HT1080 (cell line): ENCODE measurements at regions not wholly inside any gene's neighbourhood (a gene's known extent, or its start where the extent isn't known, plus 50 kb on each side); places are given as distances from the start of the nearest gene placed in this dataset.
"Not testable (repeated sequence)": the region's sequence is repeated elsewhere in the genome, so short reads cannot be mapped to it uniquely, and the experiment has no call there.

Source experiments
- DNase-seq: peaks from one replicate; pipeline ENCODE4 v3.0.0-alpha.2; 2015; ENCODE audit warnings: low read depth

DNA sequence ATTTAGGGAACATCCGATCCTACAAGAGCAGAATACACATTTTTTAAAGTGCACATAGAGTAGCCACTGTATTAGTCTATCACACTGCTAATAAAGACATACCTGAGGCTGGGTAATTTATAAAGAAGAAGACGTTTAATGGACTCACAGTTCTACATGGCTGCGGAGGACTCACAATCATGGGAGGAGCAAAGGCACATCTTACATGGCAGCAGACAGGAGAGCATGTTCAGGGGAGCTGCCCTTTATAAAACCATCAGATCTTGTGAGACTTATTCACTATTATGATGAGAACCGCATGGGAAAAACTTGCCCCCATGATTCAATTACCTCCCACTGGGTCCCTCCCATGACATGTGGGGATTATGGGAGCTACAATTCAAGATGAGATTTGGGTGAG lies 421.5 kb downstream of the EDEM1 start:
- not testable (repeated sequence) for DNase-seq

GRCh38 chr3:5613599-5613998 lies 426.1 kb downstream of the EDEM1 start:
- DNase-seq = no peak

GRCh38 chr3:5616873-5617272 lies 429.4 kb downstream of the EDEM1 start:
- no peak for DNase-seq

DNA sequence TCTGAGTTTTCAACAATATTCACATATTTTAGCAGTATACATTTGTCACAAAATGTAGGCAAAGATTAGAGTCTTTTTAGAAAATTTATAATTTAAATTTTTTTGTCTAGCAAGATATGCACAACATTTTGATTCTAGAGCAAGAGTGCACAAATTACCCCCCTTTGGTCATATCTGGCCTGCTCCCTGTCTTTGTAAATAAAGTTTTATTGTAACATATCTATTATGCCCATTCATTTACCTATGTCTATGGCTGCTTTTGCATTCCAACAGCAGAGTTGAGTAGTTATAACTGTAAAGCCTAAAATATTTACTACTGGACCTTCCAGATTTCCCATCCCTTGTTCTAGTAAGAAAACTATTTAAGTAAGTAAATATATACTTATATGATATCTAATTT lies 430.7 kb downstream of the EDEM1 start:
- no peak for DNase-seq

GRCh38 chr3:5630406-5630805 lies 442.9 kb downstream of the EDEM1 start:
- no peak for DNase-seq

GRCh38 chr3:5633960-5634359 lies 446.5 kb downstream of the EDEM1 start:
- DNase-seq = no peak

DNA sequence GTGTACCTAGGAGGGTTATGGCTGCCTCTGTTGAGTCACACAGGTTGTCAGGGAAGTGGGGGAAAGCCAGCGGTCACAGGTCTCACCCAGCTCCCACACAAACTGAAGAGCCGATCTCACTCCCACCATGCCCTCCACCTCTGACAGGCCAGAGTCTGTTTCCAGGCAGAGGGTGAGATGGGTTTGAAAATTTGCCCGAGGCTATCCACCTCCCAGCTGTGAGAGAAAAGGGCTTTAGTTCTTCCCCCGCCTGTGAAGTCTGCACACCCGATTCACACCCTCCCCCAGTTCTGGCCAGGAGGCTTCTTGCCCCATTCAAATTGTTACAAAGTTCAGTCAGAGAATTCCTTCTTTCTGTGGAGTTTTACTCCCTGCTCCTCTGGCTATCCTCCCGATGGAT lies 446.9 kb downstream of the EDEM1 start:
- no peak for DNase-seq

- no peak for DNase-seq
Measured at GRCh38 chr3:5635746-5636145, 448.2 kb downstream of the EDEM1 start.

GRCh38 chr3:5638550-5638949 lies 451.0 kb downstream of the EDEM1 start:
- DNase-seq = no peak

- no peak for DNase-seq
Measured at GRCh38 chr3:5644773-5645670, 457.5 kb downstream of the EDEM1 start.

DNA sequence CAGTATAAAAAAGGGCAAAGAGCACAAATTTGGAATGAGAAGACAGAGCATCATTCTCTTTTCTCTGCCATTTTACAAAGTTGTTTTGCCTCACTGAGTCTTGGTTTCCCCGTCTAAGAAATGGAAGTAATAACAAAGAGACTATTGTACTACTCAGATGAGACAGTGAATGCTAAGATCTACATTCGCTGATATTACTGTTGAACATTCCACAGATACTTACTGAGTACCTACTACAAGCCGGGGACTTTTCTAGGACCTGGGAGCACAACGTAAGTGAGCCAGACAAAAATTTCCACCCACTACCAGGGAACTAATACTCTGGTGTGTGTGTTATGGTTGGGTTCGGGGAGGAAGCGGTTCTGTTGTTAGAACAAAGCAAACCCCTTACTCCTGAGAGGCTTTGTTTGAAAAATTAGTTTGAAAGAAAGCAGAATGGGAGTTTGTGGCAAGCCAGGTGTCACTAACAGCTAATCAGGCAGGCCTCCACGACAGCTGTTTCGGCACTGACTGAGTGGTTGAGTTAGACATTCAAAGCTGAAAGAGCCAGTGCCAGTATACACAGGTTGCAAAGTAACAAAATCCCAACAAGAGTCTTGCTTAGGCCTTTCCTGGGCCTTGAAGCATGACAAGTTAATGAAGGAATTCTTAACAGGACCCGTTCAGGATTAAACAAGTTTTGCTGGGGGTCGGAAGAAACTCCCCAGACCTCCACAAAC lies 458.3 kb downstream of the EDEM1 start:
- no peak for DNase-seq

DNA sequence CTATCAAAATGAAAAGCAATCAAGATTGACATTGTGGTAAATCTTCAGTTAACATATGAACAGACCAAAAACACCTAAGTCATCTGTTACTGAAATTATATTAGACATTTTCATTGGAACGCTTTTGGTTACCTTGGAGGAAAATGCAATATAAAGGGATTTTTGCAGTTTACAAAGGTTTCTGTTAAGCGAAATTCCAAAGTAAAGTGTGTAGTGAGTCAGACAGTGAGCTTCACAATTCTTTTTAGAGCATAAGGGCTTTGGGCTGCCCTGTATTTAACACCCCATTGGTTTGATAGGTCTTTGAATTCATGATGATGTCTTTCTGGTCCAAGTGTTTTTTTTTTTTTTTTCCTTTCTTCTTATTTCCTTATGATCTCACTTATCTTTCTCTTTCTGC lies 462.8 kb downstream of the EDEM1 start:
- no peak for DNase-seq

GRCh38 chr3:5651351-5651750 lies 463.8 kb downstream of the EDEM1 start:
- no peak for DNase-seq

- DNase-seq = no peak
Measured at GRCh38 chr3:5653426-5654143, 466.1 kb downstream of the EDEM1 start.

- no peak for DNase-seq
Measured at GRCh38 chr3:5657106-5657505, 469.6 kb downstream of the EDEM1 start.

GRCh38 chr3:5663601-5664000 lies 476.1 kb downstream of the EDEM1 start:
- no peak for DNase-seq

- no peak for DNase-seq
Measured at GRCh38 chr3:5666455-5666854, 478.9 kb downstream of the EDEM1 start.

- DNase-seq = no peak
Measured at GRCh38 chr3:5673521-5673920, 486.0 kb downstream of the EDEM1 start.

- no peak for DNase-seq
Measured at GRCh38 chr3:5675319-5675718, 487.8 kb downstream of the EDEM1 start.

GRCh38 chr3:5677555-5677954 lies 490.0 kb downstream of the EDEM1 start:
- no peak for DNase-seq

DNA sequence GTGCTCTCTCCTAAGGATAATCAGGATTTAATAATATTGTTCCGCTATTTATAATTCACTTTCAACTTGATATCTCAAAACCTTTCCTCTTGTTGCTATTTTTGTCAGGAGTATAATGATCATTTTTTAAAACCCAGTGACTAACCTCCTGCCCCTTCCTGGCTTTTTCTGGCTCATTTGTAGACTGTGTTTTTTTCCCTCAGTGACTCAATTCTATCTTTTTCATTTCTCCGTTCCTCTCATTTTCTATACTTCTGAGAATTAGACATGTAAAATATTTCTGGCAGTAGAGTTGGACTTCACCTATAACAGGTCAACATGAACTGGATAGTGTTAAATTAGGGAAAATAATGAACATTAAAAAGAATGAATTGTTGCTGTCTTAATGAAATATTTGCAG lies 490.7 kb downstream of the EDEM1 start:
- no peak for DNase-seq

DNA sequence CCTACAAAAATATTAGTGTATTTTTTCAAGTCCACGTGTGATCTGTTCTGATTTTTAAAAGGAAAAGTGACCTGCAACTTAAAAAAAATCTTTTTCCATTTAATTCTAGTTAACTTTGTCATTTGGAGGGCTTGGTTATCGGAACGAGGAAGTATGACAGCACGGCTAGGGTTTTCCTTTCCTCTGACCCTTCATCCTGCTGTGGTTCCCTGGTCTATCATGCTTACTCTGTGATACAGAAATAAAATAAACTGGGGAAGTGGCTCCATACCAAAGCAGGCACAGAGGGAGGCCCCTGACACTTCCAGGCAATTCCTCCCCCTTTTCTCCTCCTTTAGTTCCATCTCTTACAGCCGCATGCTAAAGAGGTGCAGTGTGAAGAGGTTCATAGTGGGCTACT lies 491.3 kb downstream of the EDEM1 start:
- no peak for DNase-seq
